ENCODE measurements at regions not wholly inside any gene's neighbourhood (a gene's known extent, or its start where the extent isn't known, plus 50 kb on each side); places are given as distances from the start of the nearest gene placed in this dataset.
A peak's percentile ranks its signal among the peaks of the same experiment; 100 is the strongest.

GRCh38 chr13:55229906-55230569, 1910.7 kb upstream of the PRR20A start:
- Histone ChIP-seq H3K4me1 (no peaks in the 10 kb centered on the region), H3K27me3 (no peaks in the 10 kb centered on the region), H3K4me3 (ENCODE audit: low read depth, low read length) (no peak overlapping the region), H3K9me3 (no peaks in the 10 kb centered on the region), H3K36me3 (no peaks in the 10 kb centered on the region)
- TF ChIP-seq CTCF (IDR thresholded peaks at IDR 0.05; ENCODE audit: low read depth, low read length): no peak
- DNase-seq: no peak

DNA sequence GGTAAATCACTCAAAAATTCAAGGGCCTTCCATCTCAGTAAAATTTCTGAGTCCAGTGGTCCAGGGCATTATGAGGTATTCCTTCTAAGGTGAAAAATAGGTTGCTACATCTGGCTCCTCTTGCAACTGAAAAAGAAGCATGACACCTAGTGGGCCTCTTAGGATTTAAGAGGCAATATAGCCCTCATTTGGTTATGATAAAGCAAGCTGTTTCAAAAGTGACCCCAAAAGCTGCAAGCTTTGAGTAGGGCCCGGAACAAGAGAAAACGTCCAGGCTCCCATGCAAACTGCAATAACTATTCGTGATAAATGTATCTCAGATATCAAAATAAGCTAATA, 1910.2 kb upstream of the PRR20A start:
- Histone ChIP-seq H3K4me3 (ENCODE audit: low read depth, low read length) (no peak overlapping the region), H3K9me3 (no peaks in the 10 kb centered on the region), H3K27me3 (no peaks in the 10 kb centered on the region), H3K4me1 (no peaks in the 10 kb centered on the region), H3K36me3 (no peaks in the 10 kb centered on the region)
- TF ChIP-seq CTCF (IDR thresholded peaks at IDR 0.05; ENCODE audit: low read depth, low read length): no peak
- no peak for DNase-seq

DNA sequence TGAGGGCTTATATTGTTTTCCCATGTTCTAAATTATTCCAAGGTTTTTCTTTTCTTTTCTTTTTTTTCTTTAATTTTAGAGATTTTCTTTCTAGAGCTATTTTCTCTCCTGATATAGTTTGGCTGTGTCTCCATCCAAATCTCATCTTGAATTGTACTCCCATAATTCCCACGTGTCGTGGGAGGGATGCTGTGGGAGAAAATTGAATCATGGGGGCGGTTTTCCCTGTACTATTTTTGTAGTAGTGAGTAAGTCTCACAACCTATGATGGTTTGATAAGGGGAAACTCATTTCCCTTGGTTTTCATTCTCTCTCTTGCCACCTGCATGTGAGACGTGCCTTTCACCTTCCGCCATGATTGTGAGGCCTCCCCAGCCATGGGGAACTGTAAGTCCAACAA, 1906.4 kb upstream of the PRR20A start:
- Histone ChIP-seq H3K4me3 (ENCODE audit: low read depth, low read length) (no peak overlapping the region), H3K4me1 (no peaks in the 10 kb centered on the region), H3K27me3 (no peaks in the 10 kb centered on the region), H3K9me3 (no peaks in the 10 kb centered on the region), H3K36me3 (no peaks in the 10 kb centered on the region)
- no peak for DNase-seq
- TF ChIP-seq CTCF (IDR thresholded peaks at IDR 0.05; ENCODE audit: low read depth, low read length): no peak

DNA sequence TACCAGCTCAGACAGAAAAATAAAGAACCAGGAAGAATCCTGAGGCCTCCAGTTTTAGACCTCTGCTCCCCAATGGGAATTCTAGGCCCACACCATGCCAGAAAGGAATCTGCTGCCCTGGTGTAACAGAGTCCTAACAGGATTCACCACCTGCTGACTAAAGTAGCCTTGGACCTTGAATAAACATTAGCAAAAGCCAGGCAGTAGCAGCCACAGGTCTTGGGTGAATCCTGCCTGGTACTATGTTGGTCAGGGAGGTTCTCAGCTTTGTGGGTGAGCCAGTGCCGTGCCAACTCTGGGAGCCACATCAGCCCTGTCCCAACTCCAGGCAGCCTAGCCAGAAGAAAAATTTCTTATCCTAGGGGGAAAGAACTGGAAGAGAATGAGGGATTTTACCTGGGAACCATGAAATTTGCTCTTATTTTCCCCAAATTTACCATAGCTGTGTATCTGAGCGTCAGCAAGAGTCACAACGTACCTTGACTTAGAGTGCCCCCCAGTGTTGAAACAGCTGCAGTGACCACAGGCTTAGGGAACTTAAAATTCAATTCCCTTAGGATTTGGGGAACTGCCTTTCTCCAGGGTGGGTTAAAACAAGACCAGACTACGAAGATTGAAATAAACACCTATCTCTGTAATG, 1895.6 kb upstream of the PRR20A start:
- H3K4me1 ChIP-seq: no peaks in the 10 kb centered on the region
- DNase-seq: peak; percentile 28
- no peaks in the 10 kb centered on the region for H3K9me3 ChIP-seq
- peak; percentile 60 for TF ChIP-seq CTCF (IDR thresholded peaks at IDR 0.05; ENCODE audit: low read depth, low read length)
- no peaks in the 10 kb centered on the region; the same call in 1 of the 2 replicates for H3K27me3 ChIP-seq
- no peak overlapping the region for H3K4me3 ChIP-seq (ENCODE audit: low read depth, low read length)
- H3K36me3 ChIP-seq: no peaks in the 10 kb centered on the region

- no peaks in the 10 kb centered on the region for H3K36me3 ChIP-seq
- no peak for DNase-seq
- H3K27me3 ChIP-seq: no peaks in the 10 kb centered on the region
- no peak for TF ChIP-seq CTCF (IDR thresholded peaks at IDR 0.05; ENCODE audit: low read depth, low read length)
- H3K9me3 ChIP-seq: no peaks in the 10 kb centered on the region
- no peaks in the 10 kb centered on the region for H3K4me1 ChIP-seq
- no peak overlapping the region for H3K4me3 ChIP-seq (ENCODE audit: low read depth, low read length)
Observed at GRCh38 chr13:55255236-55255635, 1885.5 kb upstream of the PRR20A start.

DNA sequence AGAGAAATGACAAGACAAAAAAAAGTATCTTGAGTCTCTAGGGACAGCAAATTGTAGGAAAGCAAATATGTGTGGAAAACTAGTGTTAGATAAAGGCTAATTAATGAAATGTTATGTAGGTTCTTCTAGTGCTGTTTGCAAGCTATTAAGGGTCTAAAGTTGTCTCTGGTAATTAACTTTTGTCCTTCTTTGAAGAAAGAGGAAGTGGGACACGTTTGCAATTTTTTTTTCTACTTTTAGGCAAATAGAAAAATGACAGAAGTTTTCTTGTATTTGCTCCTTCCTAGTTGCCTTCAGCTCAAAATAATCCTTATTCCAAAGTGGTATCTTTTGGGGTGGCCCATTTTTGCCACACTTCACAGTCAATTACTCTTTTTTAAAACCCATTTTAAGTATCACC, 1877.7 kb upstream of the PRR20A start:
- H3K4me1 ChIP-seq: no peaks in the 10 kb centered on the region
- H3K9me3 ChIP-seq: no peaks in the 10 kb centered on the region
- no peak for DNase-seq
- no peaks in the 10 kb centered on the region for H3K27me3 ChIP-seq
- no peak for TF ChIP-seq CTCF (IDR thresholded peaks at IDR 0.05; ENCODE audit: low read depth, low read length)
- H3K4me3 ChIP-seq (ENCODE audit: low read depth, low read length): no peak overlapping the region
- H3K36me3 ChIP-seq: no peaks in the 10 kb centered on the region
